ENCODE measurements at regions not wholly inside any gene's neighbourhood (a gene's known extent, or its start where the extent isn't known, plus 50 kb on each side); places are given as distances from the start of the nearest gene placed in this dataset.

- in situ Hi-C loops (cut with MboI; ENCODE audit: low pct_unique_long_range_greater_than_20kb, low sequenced_read_pairs, unreplicated experiment) = no loop called here
- TF ChIP-seq CTCF (IDR thresholded peaks at IDR 0.05; ENCODE audit: extremely low read depth, insufficient read depth, missing control alignments) = no peak
- DNase-seq (ENCODE audit: low spot score) = no peak
Measured at GRCh38 chr2:236405357-236405756, 141.2 kb upstream of the ASB18 start.

- in situ Hi-C loops (cut with MboI; ENCODE audit: low pct_unique_long_range_greater_than_20kb, low sequenced_read_pairs, unreplicated experiment) = no loop called here
- DNase-seq (ENCODE audit: low spot score) = no peak
- no peak for TF ChIP-seq CTCF (IDR thresholded peaks at IDR 0.05; ENCODE audit: extremely low read depth, insufficient read depth, missing control alignments)
Measured at GRCh38 chr2:236408090-236408489, 143.9 kb upstream of the ASB18 start.

- no peak for TF ChIP-seq CTCF (IDR thresholded peaks at IDR 0.05; ENCODE audit: extremely low read depth, insufficient read depth, missing control alignments)
- in situ Hi-C loops (cut with MboI; ENCODE audit: low pct_unique_long_range_greater_than_20kb, low sequenced_read_pairs, unreplicated experiment) = no loop called here
- DNase-seq (ENCODE audit: low spot score) = no peak
Measured at GRCh38 chr2:236408786-236409185, 144.6 kb upstream of the ASB18 start.

- TF ChIP-seq CTCF (IDR thresholded peaks at IDR 0.05; ENCODE audit: extremely low read depth, insufficient read depth, missing control alignments) = no peak
- in situ Hi-C loops (cut with MboI; ENCODE audit: low pct_unique_long_range_greater_than_20kb, low sequenced_read_pairs, unreplicated experiment) = no loop called here
- no peak for DNase-seq (ENCODE audit: low spot score)
Measured at GRCh38 chr2:236415684-236416444, 151.7 kb upstream of the ASB18 start.

- no peak for DNase-seq (ENCODE audit: low spot score)
Measured at GRCh38 chr2:236417150-236417549, 152.5 kb upstream of the ACKR3 start.

GRCh38 chr2:236430584-236430983, 139.0 kb upstream of the ACKR3 start:
- in situ Hi-C loops (cut with MboI; ENCODE audit: low pct_unique_long_range_greater_than_20kb, low sequenced_read_pairs, unreplicated experiment) = no loop called here
- TF ChIP-seq CTCF (IDR thresholded peaks at IDR 0.05; ENCODE audit: extremely low read depth, insufficient read depth, missing control alignments) = no peak

More at GRCh38 chr2:236417150-236417549, 152.5 kb upstream of the ACKR3 start:
- TF ChIP-seq CTCF (IDR thresholded peaks at IDR 0.05; ENCODE audit: extremely low read depth, insufficient read depth, missing control alignments) = no peak
- in situ Hi-C loops (cut with MboI; ENCODE audit: low pct_unique_long_range_greater_than_20kb, low sequenced_read_pairs, unreplicated experiment) = no loop called here

More at GRCh38 chr2:236430584-236430983, 139.0 kb upstream of the ACKR3 start:
- DNase-seq (ENCODE audit: low spot score) = no peak

All from GM13977 (cell line).